Heart left ventricle (tissue), 13 donors: ENCODE measurements at regions not wholly inside any gene's neighbourhood (a gene's known extent, or its start where the extent isn't known, plus 50 kb on each side); places are given as distances from the start of the nearest gene placed in this dataset.

Experiments
- POLR2A ChIP-seq, 2 donors: fragments of 450-650 bp; IDR thresholded peaks; one replicate each; pipeline ENCODE4 v1.6.1; 2017; ENCODE audit warnings: antibody characterized with exemption in 2 of 2, mild to moderate bottlenecking in 2 of 2, moderate library complexity in 2 of 2
- TF ChIP-seq, protein P1 (sequence below), 12 donors: fragments of 200-600 bp; sonication (generic) in 4 of 12; IDR thresholded peaks; one replicate each; pipeline versions ENCODE4 v1.5.0 to v1.8.0; 2018 to 2022; ENCODE audit warnings: antibody characterized with exemption in 12 of 12, mild to moderate bottlenecking in 5 of 12
- donor health status: ischemic (EF 13 %, LVEDD 7.1; RV severe dilation, severe dysfunction).
- donor health status: DM: no; HTN: yes; CAD: no.
- donor health status: DM: no; HTN: no; CAD: no.
- donor health status: ischemic (EF 25% LVEDD 6.9; RV normal size, moderate dysfunction).
- donor health status: ischemic (EF 25% LVEDD 5.7; RV mildly dilated, moderate dysfunction).
- donor health status: ischemic (EF 35%, LVEDD 5.7; RV mildly dilated, moderate dysfunction).
- donor health status: nonischemic (EF 11% LVEDD 7.7; RV severe dilation, severe dysfunction).
- donor health status: DM: yes; HTN: yes; CAD: no.
- donor health status: PGD.
- donor health status: ischemic (EF 29% LVEDD 5.4; RV normal size, mild dysfunction).
- donor health status: nonischemic (EF 23%, LVEDD 6.1; RV moderate dilation, normal function).

GRCh38 chr17:27400991-27401390 is 55.3 kb upstream of the KSR1 start:
- TF ChIP-seq, protein P1, sequence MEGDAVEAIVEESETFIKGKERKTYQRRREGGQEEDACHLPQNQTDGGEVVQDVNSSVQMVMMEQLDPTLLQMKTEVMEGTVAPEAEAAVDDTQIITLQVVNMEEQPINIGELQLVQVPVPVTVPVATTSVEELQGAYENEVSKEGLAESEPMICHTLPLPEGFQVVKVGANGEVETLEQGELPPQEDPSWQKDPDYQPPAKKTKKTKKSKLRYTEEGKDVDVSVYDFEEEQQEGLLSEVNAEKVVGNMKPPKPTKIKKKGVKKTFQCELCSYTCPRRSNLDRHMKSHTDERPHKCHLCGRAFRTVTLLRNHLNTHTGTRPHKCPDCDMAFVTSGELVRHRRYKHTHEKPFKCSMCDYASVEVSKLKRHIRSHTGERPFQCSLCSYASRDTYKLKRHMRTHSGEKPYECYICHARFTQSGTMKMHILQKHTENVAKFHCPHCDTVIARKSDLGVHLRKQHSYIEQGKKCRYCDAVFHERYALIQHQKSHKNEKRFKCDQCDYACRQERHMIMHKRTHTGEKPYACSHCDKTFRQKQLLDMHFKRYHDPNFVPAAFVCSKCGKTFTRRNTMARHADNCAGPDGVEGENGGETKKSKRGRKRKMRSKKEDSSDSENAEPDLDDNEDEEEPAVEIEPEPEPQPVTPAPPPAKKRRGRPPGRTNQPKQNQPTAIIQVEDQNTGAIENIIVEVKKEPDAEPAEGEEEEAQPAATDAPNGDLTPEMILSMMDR (IDR thresholded peaks at IDR 0.05), result no peak
- TF ChIP-seq POLR2A (IDR thresholded peaks at IDR 0.05), result no peak
